ENCODE measurements at regions not wholly inside any gene's neighbourhood (a gene's known extent, or its start where the extent isn't known, plus 50 kb on each side); places are given as distances from the start of the nearest gene placed in this dataset.

DNA sequence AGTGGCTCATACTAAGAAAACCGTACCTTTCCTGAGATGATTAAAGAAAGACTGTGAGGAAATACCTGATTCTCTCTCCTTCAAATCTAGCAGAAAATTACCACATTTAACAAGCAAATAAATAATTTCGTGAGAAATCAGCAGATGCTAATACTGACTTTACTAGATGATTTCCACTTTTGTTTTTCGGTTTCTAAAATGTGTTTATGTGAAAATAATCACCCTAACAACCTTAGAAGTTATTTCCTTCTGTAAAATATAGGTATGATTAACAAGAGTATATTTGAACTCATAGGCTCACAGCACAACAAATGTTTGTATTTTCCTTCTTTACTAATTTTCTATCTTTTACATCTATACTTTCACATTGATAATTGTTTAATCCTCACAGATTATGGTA lies 594.1 kb upstream of the FAM98A start:
- no peak for DNase-seq (ENCODE audit: low read depth)
- TF ChIP-seq, protein P1, sequence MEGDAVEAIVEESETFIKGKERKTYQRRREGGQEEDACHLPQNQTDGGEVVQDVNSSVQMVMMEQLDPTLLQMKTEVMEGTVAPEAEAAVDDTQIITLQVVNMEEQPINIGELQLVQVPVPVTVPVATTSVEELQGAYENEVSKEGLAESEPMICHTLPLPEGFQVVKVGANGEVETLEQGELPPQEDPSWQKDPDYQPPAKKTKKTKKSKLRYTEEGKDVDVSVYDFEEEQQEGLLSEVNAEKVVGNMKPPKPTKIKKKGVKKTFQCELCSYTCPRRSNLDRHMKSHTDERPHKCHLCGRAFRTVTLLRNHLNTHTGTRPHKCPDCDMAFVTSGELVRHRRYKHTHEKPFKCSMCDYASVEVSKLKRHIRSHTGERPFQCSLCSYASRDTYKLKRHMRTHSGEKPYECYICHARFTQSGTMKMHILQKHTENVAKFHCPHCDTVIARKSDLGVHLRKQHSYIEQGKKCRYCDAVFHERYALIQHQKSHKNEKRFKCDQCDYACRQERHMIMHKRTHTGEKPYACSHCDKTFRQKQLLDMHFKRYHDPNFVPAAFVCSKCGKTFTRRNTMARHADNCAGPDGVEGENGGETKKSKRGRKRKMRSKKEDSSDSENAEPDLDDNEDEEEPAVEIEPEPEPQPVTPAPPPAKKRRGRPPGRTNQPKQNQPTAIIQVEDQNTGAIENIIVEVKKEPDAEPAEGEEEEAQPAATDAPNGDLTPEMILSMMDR (IDR thresholded peaks at IDR 0.05; ENCODE audit: low read depth, low read length) = no peak
- TF ChIP-seq MYC (IDR thresholded peaks at IDR 0.05; ENCODE audit: low read depth, low read length) (no peak), POLR2A (IDR thresholded peaks at IDR 0.05; ENCODE audit: extremely low read depth, insufficient read length) (no peak)
- TF ChIP-seq, protein P2, sequence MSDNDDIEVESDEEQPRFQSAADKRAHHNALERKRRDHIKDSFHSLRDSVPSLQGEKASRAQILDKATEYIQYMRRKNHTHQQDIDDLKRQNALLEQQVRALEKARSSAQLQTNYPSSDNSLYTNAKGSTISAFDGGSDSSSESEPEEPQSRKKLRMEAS (IDR thresholded peaks at IDR 0.05; ENCODE audit: low read depth, low read length) = no peak
- no peak overlapping the region for H3K4me3 ChIP-seq (ENCODE audit: low read depth, low read length)

DNA sequence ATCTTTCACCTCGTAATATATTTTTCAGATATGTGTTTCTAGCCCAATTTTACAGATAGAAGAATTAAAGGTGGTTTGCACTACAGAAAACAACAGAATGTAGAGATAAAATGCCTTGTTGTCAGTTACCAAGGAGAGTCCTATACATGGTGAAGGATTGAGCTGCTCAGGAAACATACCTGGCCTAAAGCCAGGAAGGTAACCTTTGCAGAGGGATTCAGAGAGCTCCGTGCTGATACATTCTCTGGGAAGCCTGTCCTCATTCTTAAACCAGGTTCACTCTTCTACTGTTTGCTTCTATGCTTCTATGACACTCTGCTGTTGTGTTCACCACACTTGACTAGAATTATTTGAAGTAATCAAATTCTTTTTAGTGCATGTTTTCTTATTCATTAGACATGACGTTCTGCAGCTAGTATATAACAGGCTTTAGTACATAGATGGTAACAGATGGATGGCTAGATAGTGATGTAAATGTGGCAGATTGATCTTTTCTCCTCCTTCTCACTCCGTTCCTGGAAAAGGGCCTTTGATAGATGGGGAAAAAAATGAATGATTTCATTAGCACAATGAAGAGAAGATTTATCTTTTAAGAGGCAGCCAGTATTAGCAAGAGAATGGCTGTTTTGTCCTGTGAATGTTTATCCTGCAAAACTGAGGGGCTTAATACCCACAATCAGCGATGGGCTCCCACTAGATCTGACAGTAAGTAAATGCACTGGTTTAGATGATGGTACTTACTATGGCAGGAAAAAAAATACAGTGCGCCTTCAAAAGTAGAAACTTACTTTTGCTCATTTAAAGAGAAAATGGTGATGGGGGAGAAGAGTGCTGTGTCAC lies 589.6 kb upstream of the FAM98A start:
- TF ChIP-seq, protein P2 (IDR thresholded peaks at IDR 0.05; ENCODE audit: low read depth, low read length) = no peak
- no peak for TF ChIP-seq MYC (IDR thresholded peaks at IDR 0.05; ENCODE audit: low read depth, low read length)
- H3K4me3 ChIP-seq (ENCODE audit: low read depth, low read length) = no peak overlapping the region
- DNase-seq (ENCODE audit: low read depth) = no peak

DNA sequence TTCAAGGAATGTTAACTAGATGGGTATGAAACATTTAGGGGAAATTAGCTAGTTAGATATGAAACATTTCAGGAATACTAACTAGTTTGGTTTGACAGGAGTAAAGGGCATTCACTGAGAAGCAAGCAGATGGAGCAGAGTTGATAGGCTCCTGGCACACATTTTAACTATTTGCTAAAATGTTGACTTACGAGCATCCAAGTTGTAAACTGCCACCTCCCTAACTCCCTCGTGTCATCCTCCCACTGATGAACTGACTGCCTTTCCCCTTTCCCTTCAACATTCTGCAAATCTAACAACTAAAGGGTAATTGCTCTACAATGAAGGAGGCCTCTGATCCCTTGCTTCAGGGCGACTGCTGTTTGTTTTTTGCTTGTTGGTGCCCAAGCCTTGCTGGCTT lies 580.4 kb upstream of the FAM98A start:
- no peak overlapping the region for H3K4me3 ChIP-seq (ENCODE audit: low read depth, low read length)
- TF ChIP-seq POLR2A (IDR thresholded peaks at IDR 0.05; ENCODE audit: extremely low read depth, insufficient read length) = no peak
- TF ChIP-seq, protein P2 (IDR thresholded peaks at IDR 0.05; ENCODE audit: low read depth, low read length) = no peak
- TF ChIP-seq, protein P1 (IDR thresholded peaks at IDR 0.05; ENCODE audit: low read depth, low read length) = no peak
- no peak for TF ChIP-seq MYC (IDR thresholded peaks at IDR 0.05; ENCODE audit: low read depth, low read length)
- DNase-seq (ENCODE audit: low read depth) = no peak

DNA sequence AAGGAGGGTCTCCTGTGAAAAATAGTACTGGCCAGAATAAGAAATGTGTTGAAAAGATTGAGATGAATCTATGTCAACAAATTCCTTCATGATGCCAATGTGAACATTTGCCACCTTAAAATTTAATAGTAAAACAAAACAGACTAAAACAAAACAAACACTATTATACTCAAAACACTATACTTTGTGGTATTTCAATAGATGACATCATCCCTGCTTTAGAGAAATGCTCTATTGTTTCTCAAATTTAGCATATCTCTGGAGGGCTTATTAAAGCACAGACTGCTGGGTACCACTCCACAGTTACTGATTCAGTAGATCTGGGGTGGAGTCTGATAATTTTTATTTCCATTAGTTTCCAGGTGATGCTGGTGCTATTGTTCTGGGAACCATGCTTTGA lies 579.4 kb upstream of the FAM98A start:
- TF ChIP-seq MYC (IDR thresholded peaks at IDR 0.05; ENCODE audit: low read depth, low read length) (no peak), POLR2A (IDR thresholded peaks at IDR 0.05; ENCODE audit: extremely low read depth, insufficient read length) (no peak)
- TF ChIP-seq, protein P1 (IDR thresholded peaks at IDR 0.05; ENCODE audit: low read depth, low read length) = no peak
- TF ChIP-seq, protein P2 (IDR thresholded peaks at IDR 0.05; ENCODE audit: low read depth, low read length) = no peak
- H3K4me3 ChIP-seq (ENCODE audit: low read depth, low read length) = no peak overlapping the region
- DNase-seq (ENCODE audit: low read depth) = no peak

DNA sequence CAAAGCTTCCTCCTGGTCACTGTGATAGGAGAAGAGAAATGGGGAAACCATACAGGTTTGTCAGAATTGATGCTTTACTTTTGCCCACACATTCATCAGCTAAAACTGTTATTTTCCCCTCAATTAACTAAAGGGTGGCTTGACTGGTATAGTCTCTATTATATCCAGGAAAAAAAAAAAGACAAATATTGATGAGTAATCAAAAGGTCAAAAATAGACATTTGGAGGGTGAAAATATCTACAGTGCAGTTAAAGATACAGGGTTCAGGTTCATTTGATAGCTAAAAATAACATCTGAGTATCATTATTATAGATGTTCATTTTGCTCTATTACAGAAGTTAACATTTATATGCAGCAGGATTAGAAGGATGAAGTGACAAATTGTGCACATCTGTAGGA lies 577.6 kb upstream of the FAM98A start:
- H3K4me3 ChIP-seq (ENCODE audit: low read depth, low read length) = no peak overlapping the region
- no peak for DNase-seq (ENCODE audit: low read depth)
- TF ChIP-seq, protein P2 (IDR thresholded peaks at IDR 0.05; ENCODE audit: low read depth, low read length) = no peak
- no peak for TF ChIP-seq POLR2A (IDR thresholded peaks at IDR 0.05; ENCODE audit: extremely low read depth, insufficient read length)
- TF ChIP-seq, protein P1 (IDR thresholded peaks at IDR 0.05; ENCODE audit: low read depth, low read length) = no peak
- no peak for TF ChIP-seq MYC (IDR thresholded peaks at IDR 0.05; ENCODE audit: low read depth, low read length)

DNA sequence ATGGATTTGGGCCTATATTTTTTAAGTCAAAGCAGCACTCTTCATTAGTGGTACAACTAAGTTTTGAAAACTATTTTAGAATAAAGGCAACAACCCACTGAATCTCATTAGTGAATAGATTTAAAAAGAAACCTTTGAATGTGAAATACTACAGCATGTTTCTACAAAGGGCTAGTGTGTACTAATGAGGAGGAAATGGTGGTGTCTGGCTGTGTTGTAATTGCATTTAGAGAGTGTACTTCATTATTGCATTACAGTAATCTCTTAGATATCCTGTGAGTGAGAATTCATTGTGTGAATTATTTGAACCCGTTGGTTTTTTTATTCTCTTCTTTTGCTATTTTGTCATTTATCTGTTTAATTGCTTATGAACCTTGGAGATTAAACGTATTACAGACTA lies 575.4 kb upstream of the FAM98A start:
- TF ChIP-seq, protein P1 (IDR thresholded peaks at IDR 0.05; ENCODE audit: low read depth, low read length) = no peak
- TF ChIP-seq, protein P2 (IDR thresholded peaks at IDR 0.05; ENCODE audit: low read depth, low read length) = no peak
- TF ChIP-seq MYC (IDR thresholded peaks at IDR 0.05; ENCODE audit: low read depth, low read length) (no peak), POLR2A (IDR thresholded peaks at IDR 0.05; ENCODE audit: extremely low read depth, insufficient read length) (no peak)
- DNase-seq (ENCODE audit: low read depth) = no peak
- H3K4me3 ChIP-seq (ENCODE audit: low read depth, low read length) = no peak overlapping the region
